ENCODE measurements at regions not wholly inside any gene's neighbourhood (a gene's known extent, or its start where the extent isn't known, plus 50 kb on each side); places are given as distances from the start of the nearest gene placed in this dataset.
"Not testable (repeated sequence)": the region's sequence is repeated elsewhere in the genome, so short reads cannot be mapped to it uniquely, and the experiment has no call there.

DNA sequence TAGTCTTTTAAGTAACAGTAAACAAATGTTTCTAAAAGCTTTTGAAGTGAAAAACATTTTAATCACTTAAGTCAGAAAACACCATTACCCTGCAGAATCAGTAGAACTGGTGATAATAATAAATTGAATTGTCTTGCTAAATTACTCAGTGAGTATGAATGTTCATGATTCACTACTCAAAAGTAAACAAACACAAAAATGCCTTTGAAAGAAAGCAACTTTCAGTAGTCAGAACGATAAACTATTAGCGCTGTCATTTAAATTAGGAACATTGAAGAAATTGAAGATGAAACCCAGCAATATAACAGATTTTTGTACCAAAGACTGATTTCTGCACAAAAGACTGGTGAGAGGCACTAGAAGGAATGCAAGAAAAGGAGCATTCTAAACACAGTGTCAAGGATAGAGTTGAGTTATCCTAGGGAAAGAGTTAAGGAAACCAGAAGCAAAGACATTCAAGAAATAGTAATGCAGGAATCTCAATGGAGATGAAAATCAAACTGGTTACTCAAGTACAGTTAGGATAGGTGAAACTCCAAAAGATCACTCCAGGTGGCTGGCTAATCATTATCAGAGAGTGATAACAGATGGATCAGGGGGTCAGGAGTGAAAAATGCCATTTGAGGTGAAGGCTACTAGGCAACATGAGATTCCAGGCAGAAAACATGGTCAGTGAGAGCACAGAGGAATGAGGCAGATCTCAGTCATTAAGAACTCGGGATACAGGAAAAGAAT is 77.4 kb upstream of the ALG10 start:
- ChIA-PET POLR2A (ENCODE audit: low non-redundant PET) (no interaction called here), CTCF (no interaction called here)
- no peak for DNase-seq (ENCODE audit: low spot score)
- TF ChIP-seq, protein P1, sequence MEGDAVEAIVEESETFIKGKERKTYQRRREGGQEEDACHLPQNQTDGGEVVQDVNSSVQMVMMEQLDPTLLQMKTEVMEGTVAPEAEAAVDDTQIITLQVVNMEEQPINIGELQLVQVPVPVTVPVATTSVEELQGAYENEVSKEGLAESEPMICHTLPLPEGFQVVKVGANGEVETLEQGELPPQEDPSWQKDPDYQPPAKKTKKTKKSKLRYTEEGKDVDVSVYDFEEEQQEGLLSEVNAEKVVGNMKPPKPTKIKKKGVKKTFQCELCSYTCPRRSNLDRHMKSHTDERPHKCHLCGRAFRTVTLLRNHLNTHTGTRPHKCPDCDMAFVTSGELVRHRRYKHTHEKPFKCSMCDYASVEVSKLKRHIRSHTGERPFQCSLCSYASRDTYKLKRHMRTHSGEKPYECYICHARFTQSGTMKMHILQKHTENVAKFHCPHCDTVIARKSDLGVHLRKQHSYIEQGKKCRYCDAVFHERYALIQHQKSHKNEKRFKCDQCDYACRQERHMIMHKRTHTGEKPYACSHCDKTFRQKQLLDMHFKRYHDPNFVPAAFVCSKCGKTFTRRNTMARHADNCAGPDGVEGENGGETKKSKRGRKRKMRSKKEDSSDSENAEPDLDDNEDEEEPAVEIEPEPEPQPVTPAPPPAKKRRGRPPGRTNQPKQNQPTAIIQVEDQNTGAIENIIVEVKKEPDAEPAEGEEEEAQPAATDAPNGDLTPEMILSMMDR (conservative IDR thresholded peaks at IDR 0.05; ENCODE audit: low read depth): no peak
- H3K27ac ChIP-seq: no peak overlapping the region

DNA sequence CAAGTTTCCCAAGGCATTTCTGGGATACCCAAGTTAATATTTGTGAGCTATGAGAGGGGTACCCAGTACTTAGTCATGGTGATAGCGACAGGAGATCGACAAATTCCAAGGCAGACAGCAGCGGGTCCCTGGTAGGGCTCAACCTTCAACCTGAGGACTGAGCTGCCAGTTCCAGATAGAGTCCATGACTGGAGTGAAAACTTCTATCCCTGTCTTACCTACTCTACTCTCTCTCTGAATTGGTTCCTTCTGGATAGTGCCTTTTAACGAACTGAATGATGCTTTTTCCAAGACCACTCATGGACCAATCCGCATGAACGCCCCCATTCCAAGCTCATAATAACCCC is 76.9 kb upstream of the ALG10 start:
- ChIA-PET CTCF (no interaction called here), POLR2A (ENCODE audit: low non-redundant PET) (no interaction called here)
- TF ChIP-seq, protein P1 (conservative IDR thresholded peaks at IDR 0.05; ENCODE audit: low read depth): no peak

GRCh38 chr12:33966219-33966618 is 56.1 kb upstream of the ALG10 start:
- H3K27ac ChIP-seq; POLR2A ChIA-PET (ENCODE audit: low non-redundant PET); CTCF ChIA-PET; DNase-seq (ENCODE audit: low spot score): not testable (repeated sequence)

More for the DNA sequence above, 76.9 kb upstream of the ALG10 start:
- no peak overlapping the region for H3K27ac ChIP-seq
- DNase-seq (ENCODE audit: low spot score): no peak

- TF ChIP-seq, protein P1 (conservative IDR thresholded peaks at IDR 0.05; ENCODE audit: low read depth): no peak
- DNase-seq (ENCODE audit: low spot score): peak; percentile 46
- H3K27ac ChIP-seq: no peak overlapping the region
- CTCF ChIA-PET: interaction anchor here (0.8 kb wide), 1 partner anchor 21 kb away, joined by 4 read pairs; no protein-coding TSS in a partner anchor
- POLR2A ChIA-PET (ENCODE audit: low non-redundant PET): no interaction called here
Measured at GRCh38 chr12:33967760-33968159, 54.5 kb upstream of the ALG10 start.
